Common myeloid progenitor, CD34-positive (primary cell): ENCODE measurements at regions not wholly inside any gene's neighbourhood (a gene's known extent, or its start where the extent isn't known, plus 50 kb on each side); places are given as distances from the start of the nearest gene placed in this dataset.

Experiments
- CTCF ChIA-PET: fragments of 350-600 bp; sonication (Branson Sonifier 250); formaldehyde crosslinking; loops from one replicate; lab custom pipeline; 2021; ENCODE audit warnings: antibody characterized with exemption; lab: Charles Lee
- POLR2A ChIA-PET: fragments of 350-600 bp; sonication (Branson Sonifier 250); formaldehyde crosslinking; loops from one replicate; lab custom pipeline; 2021; ENCODE audit warnings: antibody characterized with exemption; lab: Charles Lee
- DNase-seq, 3 donors: peaks; one replicate each; pipeline versions ENCODE4 v3.0.0 to v3.0.0-alpha.2; 2013
- H3K27ac ChIP-seq, 2 experiments: 1 replicate in 1 of 2; 2 replicates in 1 of 2; pipeline ENCODE4 v1.7.0; 2013; ENCODE audit warnings: inconsistent platforms in 2 of 2, low read length in 2 of 2, mild to moderate bottlenecking in 2 of 2, low read depth in 1 of 2, moderate library complexity in 1 of 2; ENCODE audit not compliant: severe bottlenecking in 2 of 2, insufficient read depth in 1 of 2, poor library complexity in 1 of 2
- H3K27me3 ChIP-seq, 5 experiments: replicated peaks in 2 of 5; 1 replicate in 3 of 5; 2 replicates in 2 of 5; pipeline versions ENCODE4 v1.6.1 to v1.7.0; 2013; ENCODE audit warnings: low read length in 4 of 5, mild to moderate bottlenecking in 2 of 5, moderate library complexity in 2 of 5, inconsistent platforms in 1 of 5; ENCODE audit not compliant: insufficient read depth in 5 of 5, control insufficient read depth in 4 of 5
- H3K36me3 ChIP-seq, 4 experiments: 1 replicate in 2 of 4; 2 replicates in 2 of 4; pipeline versions ENCODE4 v1.6.1 to v1.7.0; 2013; ENCODE audit warnings: low read length in 3 of 4, control low read depth in 1 of 4, mild to moderate bottlenecking in 1 of 4; ENCODE audit not compliant: control insufficient read depth in 4 of 4, insufficient read depth in 4 of 4
- H3K4me1 ChIP-seq, 4 experiments: 1 replicate in 3 of 4; 2 replicates in 1 of 4; pipeline versions ENCODE4 v1.6.1 to v1.7.1; 2013; ENCODE audit warnings: low read length in 3 of 4, mild to moderate bottlenecking in 3 of 4, control low read depth in 1 of 4, inconsistent platforms in 1 of 4, moderate library complexity in 1 of 4; ENCODE audit not compliant: control insufficient read depth in 4 of 4, insufficient read depth in 4 of 4; ENCODE audit errors: control extremely low read depth in 1 of 4
- H3K4me3 ChIP-seq, 7 experiments: 1 replicate in 4 of 7; 2 replicates in 3 of 7; pipeline versions ENCODE4 v1.5.1 to v1.7.0; 2013; ENCODE audit warnings: mild to moderate bottlenecking in 7 of 7, low read length in 6 of 7, moderate library complexity in 6 of 7, inconsistent platforms in 2 of 7, low read depth in 2 of 7, control low read depth in 1 of 7; ENCODE audit not compliant: insufficient read depth in 4 of 7, control insufficient read depth in 1 of 7; ENCODE audit errors: extremely low read depth in 1 of 7
- H3K9me3 ChIP-seq, 5 experiments: 1 replicate in 4 of 5; 2 replicates in 1 of 5; pipeline versions ENCODE4 v1.6.1 to v1.7.1; 2013; ENCODE audit warnings: low read length in 4 of 5, mild to moderate bottlenecking in 2 of 5, inconsistent platforms in 1 of 5, low read depth in 1 of 5, moderate library complexity in 1 of 5; ENCODE audit not compliant: control insufficient read depth in 4 of 5, insufficient read depth in 2 of 5; ENCODE audit errors: control extremely low read depth in 1 of 5
- WGBS: methylation state at CpG from one replicate; pipeline ENCODE4 v1.1.5; 2013; ENCODE audit not compliant: insufficient coverage; 5-methylcytosine and 5-hydroxymethylcytosine counted together

DNA sequence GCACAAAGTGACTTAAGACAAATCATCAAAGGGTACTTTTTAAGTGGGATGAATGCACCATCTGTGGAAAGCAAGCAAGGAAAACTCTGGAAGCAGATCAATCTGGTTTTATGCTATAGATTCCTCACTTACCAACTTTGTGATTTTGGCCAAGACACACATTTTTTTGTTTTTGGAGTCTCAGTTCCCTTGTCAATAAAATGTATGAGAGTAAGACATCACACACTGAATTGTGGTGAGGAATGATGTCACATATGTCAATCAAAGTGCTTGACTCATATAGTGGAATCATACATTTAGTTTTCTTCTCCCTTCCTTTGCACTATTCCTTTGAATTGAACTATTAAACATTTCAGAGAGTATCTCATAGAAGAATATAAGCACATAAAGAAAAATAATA lies 620.5 kb upstream of the CITED2 start:
- no peak overlapping the region for H3K4me3 ChIP-seq
- H3K4me1 ChIP-seq, result no peaks in the 10 kb centered on the region
- no peak for DNase-seq
- no peak overlapping the region for H3K27ac ChIP-seq
- ChIA-PET POLR2A (no interaction called here), CTCF (interaction anchor here (1.2 kb wide), 1 partner anchor 625 kb away, joined by 4 read pairs; no protein-coding TSS in a partner anchor)
- H3K27me3 ChIP-seq, result no peaks in the 10 kb centered on the region
- H3K9me3 ChIP-seq, result no peaks in the 10 kb centered on the region
- no peaks in the 10 kb centered on the region for H3K36me3 ChIP-seq

- WGBS, result 94% methylated on average over 8 of the region's 8 CpGs
- CTCF ChIA-PET, result no interaction called here
These were observed 616.5 kb upstream of the CITED2 start for GRCh38 chr6:139990856-139991465.

DNA sequence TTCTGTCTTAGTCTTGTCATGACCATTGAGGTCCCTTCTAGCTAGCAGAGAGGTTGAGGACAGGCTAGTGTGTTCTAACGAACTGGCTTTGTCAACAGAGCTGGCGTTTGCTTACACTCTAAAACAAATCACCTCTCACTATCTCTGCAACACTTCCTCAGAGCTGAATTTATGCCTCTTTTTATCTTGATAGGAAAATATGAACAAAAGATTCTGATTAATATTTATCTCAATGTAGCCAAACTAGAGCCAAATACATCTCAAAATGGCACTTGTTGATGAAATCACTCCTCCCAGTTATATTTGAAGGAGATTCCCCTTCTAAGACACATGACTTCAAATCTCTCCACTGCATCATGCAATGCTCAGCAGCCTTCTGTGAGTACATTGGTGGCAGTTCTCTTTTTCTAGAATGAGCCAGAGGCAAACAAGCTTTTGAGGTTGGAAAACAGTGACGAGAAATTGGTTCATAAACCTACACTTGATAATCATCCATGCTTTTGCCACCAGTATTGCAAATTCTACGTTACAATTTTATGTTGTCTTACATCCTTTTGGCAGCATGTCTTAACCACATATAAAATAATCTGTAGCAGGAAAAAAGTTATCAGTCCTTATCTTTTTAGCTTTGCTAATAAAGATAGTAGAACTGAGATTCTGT lies 615.7 kb upstream of the CITED2 start:
- WGBS, result 61% methylated on average over 4 of the region's 4 CpGs
- DNase-seq, result no peak
- Histone ChIP-seq H3K27ac (no peak overlapping the region), H3K4me1 (no peaks in the 10 kb centered on the region), H3K36me3 (no peaks in the 10 kb centered on the region), H3K9me3 (no peaks in the 10 kb centered on the region), H3K4me3 (no peak overlapping the region), H3K27me3 (no peaks in the 10 kb centered on the region)
- ChIA-PET CTCF (no interaction called here), POLR2A (no interaction called here)

More at GRCh38 chr6:139990856-139991465, 616.5 kb upstream of the CITED2 start:
- Histone ChIP-seq H3K4me3 (no peak overlapping the region), H3K9me3 (no peaks in the 10 kb centered on the region), H3K27me3 (no peaks in the 10 kb centered on the region), H3K27ac (no peak overlapping the region), H3K36me3 (no peaks in the 10 kb centered on the region), H3K4me1 (no peaks in the 10 kb centered on the region)
- DNase-seq, result no peak
- POLR2A ChIA-PET, result no interaction called here

DNA sequence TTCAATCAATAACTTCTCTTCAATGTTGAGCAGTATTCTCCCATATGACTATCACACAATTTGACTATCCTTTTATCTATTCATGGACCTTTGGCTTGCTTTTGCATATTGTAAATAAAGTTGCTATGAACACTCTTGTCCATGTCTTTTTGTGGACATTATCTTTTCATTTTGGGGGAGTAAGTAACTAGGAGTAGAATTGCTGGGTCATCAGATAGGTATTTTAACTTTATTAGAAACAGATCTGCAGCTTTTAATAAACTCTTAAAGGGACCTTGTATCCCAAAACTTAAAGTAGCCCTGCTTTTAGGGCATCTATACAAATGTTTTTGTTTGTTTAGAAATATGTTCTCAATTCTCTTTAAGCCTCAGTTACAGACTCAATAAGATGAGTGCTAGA lies 614.2 kb upstream of the CITED2 start:
- ChIA-PET POLR2A (no interaction called here), CTCF (no interaction called here)
- Histone ChIP-seq H3K36me3 (no peaks in the 10 kb centered on the region), H3K4me3 (no peak overlapping the region), H3K27me3 (no peaks in the 10 kb centered on the region), H3K9me3 (no peaks in the 10 kb centered on the region), H3K27ac (no peak overlapping the region), H3K4me1 (no peaks in the 10 kb centered on the region)
- no peak for DNase-seq

- peaks cover 0 to 3% (median 0%) of the 10 kb centered on the region in 4 experiments for H3K4me1 ChIP-seq
- POLR2A ChIA-PET, result no interaction called here
- no peak overlapping the region for H3K4me3 ChIP-seq
These were observed 612.6 kb upstream of the CITED2 start for GRCh38 chr6:139987091-139987490.

DNA sequence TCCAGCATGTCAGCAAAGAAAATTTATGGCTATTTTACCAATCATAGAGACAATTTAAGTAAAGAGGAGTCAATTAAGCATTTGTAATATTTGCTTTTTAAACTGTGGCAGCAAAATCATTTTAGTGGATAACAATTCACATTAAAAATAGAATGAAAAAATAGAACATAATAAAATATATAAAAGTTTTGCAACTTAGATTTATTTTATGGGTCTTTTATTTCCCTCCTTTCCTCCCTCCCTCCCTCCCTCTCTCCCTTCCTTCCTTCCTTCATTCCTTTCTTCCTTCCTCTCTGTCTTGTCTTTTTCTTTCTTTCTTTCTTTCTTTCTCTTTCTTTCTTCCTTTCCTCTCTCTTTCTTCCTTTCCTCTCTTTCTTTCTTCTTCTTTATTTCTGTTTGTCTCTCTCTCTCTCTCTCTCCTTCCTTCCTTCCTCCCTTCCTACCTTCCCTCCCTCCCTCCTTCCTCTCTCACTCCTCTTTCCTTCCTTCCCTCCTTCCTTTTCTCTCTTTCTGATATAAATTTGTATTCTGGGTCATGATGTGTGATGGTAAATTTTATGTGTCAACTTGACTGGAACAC lies 610.9 kb upstream of the CITED2 start:
- no peak overlapping the region for H3K27ac ChIP-seq
- no peak overlapping the region for H3K4me3 ChIP-seq
- peaks cover 0 to 6% (median 3%) of the 10 kb centered on the region in 4 experiments for H3K4me1 ChIP-seq
- no peaks in the 10 kb centered on the region for H3K36me3 ChIP-seq
- ChIA-PET POLR2A (no interaction called here), CTCF (no interaction called here)
- no peaks in the 10 kb centered on the region for H3K27me3 ChIP-seq
- no peaks in the 10 kb centered on the region for H3K9me3 ChIP-seq
- DNase-seq, result no peak

More at GRCh38 chr6:139987091-139987490, 612.6 kb upstream of the CITED2 start:
- no peak overlapping the region for H3K27ac ChIP-seq
- CTCF ChIA-PET, result no interaction called here
- no peaks in the 10 kb centered on the region for H3K36me3 ChIP-seq
- no peaks in the 10 kb centered on the region for H3K9me3 ChIP-seq
- no peaks in the 10 kb centered on the region for H3K27me3 ChIP-seq
- DNase-seq, result no peak

GRCh38 chr6:139984317-139984716 lies 609.9 kb upstream of the CITED2 start:
- Histone ChIP-seq H3K36me3 (no peaks in the 10 kb centered on the region), H3K9me3 (no peaks in the 10 kb centered on the region), H3K27me3 (no peaks in the 10 kb centered on the region), H3K27ac (no peak overlapping the region), H3K4me1 (peaks cover 0 to 6% (median 3%) of the 10 kb centered on the region in 4 experiments), H3K4me3 (no peak overlapping the region)
- DNase-seq, result no peak
- CTCF ChIA-PET, result no interaction called here
- WGBS, result 100% methylated on average over 2 of the region's 6 CpGs
- POLR2A ChIA-PET, result no interaction called here
